ENCODE measurements at regions not wholly inside any gene's neighbourhood (a gene's known extent, or its start where the extent isn't known, plus 50 kb on each side); places are given as distances from the start of the nearest gene placed in this dataset.

DNA sequence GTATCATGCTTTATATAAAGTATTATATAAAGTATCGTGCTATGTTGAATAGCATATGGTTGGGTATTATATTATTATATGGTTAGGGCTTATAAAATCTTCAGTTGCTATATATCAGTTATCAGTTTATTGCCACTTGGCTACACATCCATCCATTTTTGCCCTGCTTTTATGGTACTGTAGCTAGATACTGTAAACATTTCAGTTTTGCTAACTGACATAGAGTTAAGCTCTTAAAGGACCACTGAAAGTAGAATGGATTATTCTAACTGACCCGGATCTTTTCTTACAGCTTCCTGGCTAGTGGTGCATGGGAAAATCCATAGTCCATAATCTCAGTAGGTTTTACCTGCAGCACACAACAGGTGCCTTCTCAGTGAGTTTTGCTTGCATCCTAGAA lies 405.3 kb upstream of the LUZP2 start:
- no peak for DNase-seq
- Histone ChIP-seq H3K9me3 (no peaks in the 10 kb centered on the region), H3K27ac (no peak overlapping the region), H3K27me3 (no peaks in the 10 kb centered on the region), H3K4me3 (no peak overlapping the region), H3K36me3 (no peaks in the 10 kb centered on the region), H3K4me1 (no peaks in the 10 kb centered on the region)
- TF ChIP-seq, protein P1, sequence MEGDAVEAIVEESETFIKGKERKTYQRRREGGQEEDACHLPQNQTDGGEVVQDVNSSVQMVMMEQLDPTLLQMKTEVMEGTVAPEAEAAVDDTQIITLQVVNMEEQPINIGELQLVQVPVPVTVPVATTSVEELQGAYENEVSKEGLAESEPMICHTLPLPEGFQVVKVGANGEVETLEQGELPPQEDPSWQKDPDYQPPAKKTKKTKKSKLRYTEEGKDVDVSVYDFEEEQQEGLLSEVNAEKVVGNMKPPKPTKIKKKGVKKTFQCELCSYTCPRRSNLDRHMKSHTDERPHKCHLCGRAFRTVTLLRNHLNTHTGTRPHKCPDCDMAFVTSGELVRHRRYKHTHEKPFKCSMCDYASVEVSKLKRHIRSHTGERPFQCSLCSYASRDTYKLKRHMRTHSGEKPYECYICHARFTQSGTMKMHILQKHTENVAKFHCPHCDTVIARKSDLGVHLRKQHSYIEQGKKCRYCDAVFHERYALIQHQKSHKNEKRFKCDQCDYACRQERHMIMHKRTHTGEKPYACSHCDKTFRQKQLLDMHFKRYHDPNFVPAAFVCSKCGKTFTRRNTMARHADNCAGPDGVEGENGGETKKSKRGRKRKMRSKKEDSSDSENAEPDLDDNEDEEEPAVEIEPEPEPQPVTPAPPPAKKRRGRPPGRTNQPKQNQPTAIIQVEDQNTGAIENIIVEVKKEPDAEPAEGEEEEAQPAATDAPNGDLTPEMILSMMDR (IDR thresholded peaks at IDR 0.05) = no peak
- intact Hi-C loops (cut with DNase I; ENCODE audit: low total_unique reads) = no loop called here

DNA sequence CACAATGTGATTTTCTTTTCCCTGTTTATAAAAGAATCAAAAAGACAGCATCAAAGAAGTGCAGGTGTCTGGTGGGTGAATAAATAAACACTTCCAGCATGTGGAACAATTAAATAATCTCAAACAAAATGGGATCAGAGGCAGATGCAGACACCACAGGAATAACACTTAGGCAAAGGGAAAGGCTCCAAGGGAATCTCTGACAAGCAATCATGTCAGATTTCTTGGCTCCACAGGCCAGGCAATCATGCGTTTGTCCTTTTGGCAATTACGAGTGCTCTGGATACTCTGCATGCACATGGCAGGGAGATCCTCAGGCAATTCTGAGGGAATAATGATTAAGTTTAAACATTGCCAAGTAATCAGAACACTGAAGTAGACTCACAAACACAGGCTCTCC lies 403.5 kb upstream of the LUZP2 start:
- no peak for DNase-seq
- intact Hi-C loops (cut with DNase I; ENCODE audit: low total_unique reads) = no loop called here
- H3K9me3 ChIP-seq = no peaks in the 10 kb centered on the region
- H3K4me3 ChIP-seq = no peak overlapping the region
- H3K4me1 ChIP-seq = no peaks in the 10 kb centered on the region
- no peaks in the 10 kb centered on the region for H3K27me3 ChIP-seq
- TF ChIP-seq, protein P1 (IDR thresholded peaks at IDR 0.05) = no peak
- no peak overlapping the region for H3K27ac ChIP-seq
- H3K36me3 ChIP-seq = no peaks in the 10 kb centered on the region

DNA sequence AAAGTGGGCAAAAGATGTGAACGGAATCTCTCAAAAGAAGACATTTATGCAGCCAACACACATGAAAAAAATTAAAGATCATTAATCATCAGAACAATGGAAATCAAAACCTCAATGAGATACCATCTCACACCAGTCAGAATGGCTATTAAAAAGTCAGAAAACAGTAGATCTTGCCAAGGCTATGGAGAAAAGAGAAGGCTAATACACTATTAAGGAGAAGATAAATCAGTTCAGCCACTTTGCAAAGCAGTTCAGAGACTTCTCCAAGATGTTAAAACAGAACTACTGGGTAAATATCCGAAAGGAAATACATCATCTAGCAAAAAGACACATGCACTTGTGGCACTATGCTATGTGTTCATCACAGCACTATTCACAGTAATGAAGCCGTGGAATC lies 388.2 kb upstream of the LUZP2 start:
- H3K36me3 ChIP-seq = no peaks in the 10 kb centered on the region
- no peak for DNase-seq
- H3K27ac ChIP-seq = no peak overlapping the region
- H3K27me3 ChIP-seq = no peaks in the 10 kb centered on the region
- no peak overlapping the region for H3K4me3 ChIP-seq
- no peaks in the 10 kb centered on the region for H3K4me1 ChIP-seq
- H3K9me3 ChIP-seq = peaks cover 0 to 21% (median 8%) of the 10 kb centered on the region in 3 donors
- intact Hi-C loops (cut with DNase I; ENCODE audit: low total_unique reads) = no loop called here
- TF ChIP-seq, protein P1 (IDR thresholded peaks at IDR 0.05) = no peak

DNA sequence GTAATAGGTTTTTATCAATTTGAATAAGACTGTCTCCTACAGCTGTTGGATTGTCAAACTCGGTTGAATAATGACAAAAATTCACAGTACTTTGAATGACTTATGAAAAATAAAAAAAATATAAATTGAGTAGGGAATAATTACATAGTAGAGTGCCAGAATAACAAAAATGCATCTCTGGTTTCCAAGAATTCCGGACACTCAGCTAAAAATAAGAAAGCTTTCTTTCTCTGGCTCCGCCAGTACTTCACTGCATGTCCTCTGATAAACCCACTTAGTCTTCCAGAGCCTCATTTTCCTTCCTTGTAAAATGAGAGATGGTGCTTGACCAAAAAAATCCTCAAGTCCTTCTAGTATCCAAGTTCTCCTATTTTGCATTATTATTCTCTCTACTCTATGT lies 374.6 kb upstream of the LUZP2 start:
- H3K4me3 ChIP-seq = no peak overlapping the region
- TF ChIP-seq, protein P1 (IDR thresholded peaks at IDR 0.05) = no peak
- no peaks in the 10 kb centered on the region for H3K27me3 ChIP-seq
- no peak overlapping the region for H3K27ac ChIP-seq
- no peak for DNase-seq
- H3K4me1 ChIP-seq = peaks cover 0 to 12% (median 0%) of the 10 kb centered on the region in 4 donors
- no peaks in the 10 kb centered on the region for H3K36me3 ChIP-seq
- intact Hi-C loops (cut with DNase I; ENCODE audit: low total_unique reads) = no loop called here
- no peaks in the 10 kb centered on the region for H3K9me3 ChIP-seq

DNA sequence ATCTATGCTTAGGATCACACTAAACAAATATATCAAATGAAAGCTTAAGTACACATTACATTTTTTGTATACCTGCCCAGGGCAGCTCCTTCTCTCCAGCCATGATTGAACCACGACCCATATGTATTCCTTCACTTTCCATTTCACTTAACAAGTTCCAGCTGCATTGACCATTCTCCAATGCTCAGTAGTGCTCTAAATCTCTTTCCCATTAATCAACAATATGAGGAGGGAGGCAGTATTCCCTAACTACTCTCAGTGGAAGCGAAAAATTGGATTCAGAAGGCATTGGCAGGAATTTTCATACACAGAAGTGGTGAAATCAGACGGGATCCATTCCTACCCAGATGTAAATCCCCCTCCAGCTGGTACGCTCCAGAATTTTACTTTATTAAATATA lies 372.0 kb upstream of the LUZP2 start:
- no peak for DNase-seq
- no peak overlapping the region for H3K27ac ChIP-seq

More for the DNA sequence above, 372.0 kb upstream of the LUZP2 start:
- TF ChIP-seq, protein P1 (IDR thresholded peaks at IDR 0.05) = no peak
- no peak overlapping the region for H3K4me3 ChIP-seq
- no peaks in the 10 kb centered on the region for H3K27me3 ChIP-seq
- intact Hi-C loops (cut with DNase I; ENCODE audit: low total_unique reads) = no loop called here
- H3K9me3 ChIP-seq = no peaks in the 10 kb centered on the region
- H3K4me1 ChIP-seq = peaks cover 0 to 12% (median 0%) of the 10 kb centered on the region in 4 donors
- H3K36me3 ChIP-seq = no peaks in the 10 kb centered on the region

Measured in tibial artery (tissue), 4 donors.